IMR-90 (cell line): ENCODE measurements at regions not wholly inside any gene's neighbourhood (a gene's known extent, or its start where the extent isn't known, plus 50 kb on each side); places are given as distances from the start of the nearest gene placed in this dataset.

Experiments used
- BHLHE40 ChIP-seq: fragments of 150-350 bp; IDR thresholded peaks from 2 replicates; pipeline ENCODE4 v1.6.1; 2016; ENCODE audit warnings: mild to moderate bottlenecking, low read depth, low read length
- CEBPB ChIP-seq: IDR thresholded peaks from 2 replicates; pipeline ENCODE4 v1.6.1; 2012; ENCODE audit warnings: low read depth, low read length, improper control_type of control experiment
- MAFK ChIP-seq: IDR thresholded peaks from 2 replicates; pipeline ENCODE4 v1.6.1; 2012; ENCODE audit warnings: low read depth, low read length, improper control_type of control experiment
- MAZ ChIP-seq: IDR thresholded peaks from 2 replicates; pipeline ENCODE4 v1.6.1; 2012; ENCODE audit warnings: low read depth, mild to moderate bottlenecking, low read length, improper control_type of control experiment, moderate library complexity, borderline replicate concordance
- MXI1 ChIP-seq: IDR thresholded peaks from 2 replicates; pipeline ENCODE4 v1.6.1; 2012; ENCODE audit warnings: low read depth, mild to moderate bottlenecking, low read length, moderate library complexity, borderline replicate concordance
- NFE2L2 ChIP-seq: fragments of 150-350 bp; IDR thresholded peaks from 2 replicates; pipeline ENCODE4 v1.6.1; 2016; ENCODE audit warnings: low read depth, mild to moderate bottlenecking, low read length
- POLR2A ChIP-seq: IDR thresholded peaks from 2 replicates; pipeline ENCODE4 v1.6.1; 2012; ENCODE audit warnings: mild to moderate bottlenecking, low read depth, low read length
- RAD21 ChIP-seq: IDR thresholded peaks from 2 replicates; pipeline ENCODE4 v1.6.1; 2012; ENCODE audit warnings: low read length, improper control_type of control experiment
- RCOR1 ChIP-seq: IDR thresholded peaks from 2 replicates; pipeline ENCODE4 v1.6.1; 2012; ENCODE audit warnings: mild to moderate bottlenecking, low read length, improper control_type of control experiment; ENCODE audit not compliant: insufficient replicate concordance
- RFX5 ChIP-seq: IDR thresholded peaks from 2 replicates; pipeline ENCODE4 v1.8.0; 2012; ENCODE audit warnings: low read depth, mild to moderate bottlenecking, low read length, moderate library complexity
- TF ChIP-seq, protein P1 (sequence below): conservative IDR thresholded peaks from 2 replicates; pipeline ENCODE4 v1.5.1; 2012; ENCODE audit warnings: mild to moderate bottlenecking, low read depth, low read length, improper control_type of control experiment
- TF ChIP-seq, protein P2 (sequence below): fragments of 150-350 bp; IDR thresholded peaks from 2 replicates; pipeline ENCODE4 v1.6.1; 2017; ENCODE audit warnings: mild to moderate bottlenecking, antibody characterized with exemption, low read length, low read depth

DNA sequence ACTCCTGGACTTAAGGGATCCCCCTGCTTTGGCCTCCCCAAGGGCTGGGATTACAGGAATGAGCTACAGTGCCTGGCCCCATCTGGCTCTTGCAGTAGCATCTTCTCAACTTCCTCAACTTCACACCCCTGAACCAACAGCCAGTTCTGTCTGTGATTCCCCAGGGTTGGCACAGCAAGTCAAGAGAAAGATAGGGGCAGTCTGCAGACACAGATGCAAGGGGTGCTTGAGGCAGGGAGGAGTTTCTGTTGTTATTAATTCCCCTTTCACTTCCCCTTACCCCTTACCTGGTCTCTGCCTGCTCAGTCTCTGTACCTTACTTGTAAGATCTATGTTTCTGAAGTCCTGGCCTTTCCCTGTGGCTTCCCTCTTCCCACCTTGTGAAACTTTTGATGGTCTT, 54.1 kb upstream of the MEX3C start:
- TF ChIP-seq, protein P1, sequence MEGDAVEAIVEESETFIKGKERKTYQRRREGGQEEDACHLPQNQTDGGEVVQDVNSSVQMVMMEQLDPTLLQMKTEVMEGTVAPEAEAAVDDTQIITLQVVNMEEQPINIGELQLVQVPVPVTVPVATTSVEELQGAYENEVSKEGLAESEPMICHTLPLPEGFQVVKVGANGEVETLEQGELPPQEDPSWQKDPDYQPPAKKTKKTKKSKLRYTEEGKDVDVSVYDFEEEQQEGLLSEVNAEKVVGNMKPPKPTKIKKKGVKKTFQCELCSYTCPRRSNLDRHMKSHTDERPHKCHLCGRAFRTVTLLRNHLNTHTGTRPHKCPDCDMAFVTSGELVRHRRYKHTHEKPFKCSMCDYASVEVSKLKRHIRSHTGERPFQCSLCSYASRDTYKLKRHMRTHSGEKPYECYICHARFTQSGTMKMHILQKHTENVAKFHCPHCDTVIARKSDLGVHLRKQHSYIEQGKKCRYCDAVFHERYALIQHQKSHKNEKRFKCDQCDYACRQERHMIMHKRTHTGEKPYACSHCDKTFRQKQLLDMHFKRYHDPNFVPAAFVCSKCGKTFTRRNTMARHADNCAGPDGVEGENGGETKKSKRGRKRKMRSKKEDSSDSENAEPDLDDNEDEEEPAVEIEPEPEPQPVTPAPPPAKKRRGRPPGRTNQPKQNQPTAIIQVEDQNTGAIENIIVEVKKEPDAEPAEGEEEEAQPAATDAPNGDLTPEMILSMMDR: no peak
- TF ChIP-seq POLR2A (no peak), MAFK (no peak), NFE2L2 (no peak), RFX5 (no peak), RAD21 (no peak), CEBPB (no peak), MXI1 (no peak), MAZ (no peak), RCOR1 (no peak), BHLHE40 (no peak)
- TF ChIP-seq, protein P2, sequence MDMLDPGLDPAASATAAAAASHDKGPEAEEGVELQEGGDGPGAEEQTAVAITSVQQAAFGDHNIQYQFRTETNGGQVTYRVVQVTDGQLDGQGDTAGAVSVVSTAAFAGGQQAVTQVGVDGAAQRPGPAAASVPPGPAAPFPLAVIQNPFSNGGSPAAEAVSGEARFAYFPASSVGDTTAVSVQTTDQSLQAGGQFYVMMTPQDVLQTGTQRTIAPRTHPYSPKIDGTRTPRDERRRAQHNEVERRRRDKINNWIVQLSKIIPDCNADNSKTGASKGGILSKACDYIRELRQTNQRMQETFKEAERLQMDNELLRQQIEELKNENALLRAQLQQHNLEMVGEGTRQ: no peak
